ENCODE measurements at regions not wholly inside any gene's neighbourhood (a gene's known extent, or its start where the extent isn't known, plus 50 kb on each side); places are given as distances from the start of the nearest gene placed in this dataset.

DNA sequence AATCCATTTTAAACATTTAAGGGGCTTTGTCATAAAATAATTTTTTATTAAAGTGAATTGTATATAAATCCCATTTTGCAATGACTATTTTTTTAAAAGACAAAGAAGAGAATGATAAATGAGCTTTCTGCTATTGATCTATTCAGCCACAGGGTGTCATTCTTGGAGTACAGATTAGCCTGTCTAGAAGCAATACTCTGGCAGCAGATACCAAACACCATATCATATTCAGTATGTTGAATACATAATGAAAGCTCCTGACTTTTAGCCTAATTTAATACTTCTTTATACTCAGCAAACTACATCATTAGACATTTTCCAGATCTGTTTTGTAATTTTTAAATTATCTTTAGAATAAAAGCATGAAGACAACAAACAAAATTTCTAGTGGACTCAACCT is 496.3 kb downstream of the PDGFC start:
- DNase-seq = no peak
- no peaks in the 10 kb centered on the region for H3K27me3 Mint-ChIP-seq
- POLR2A ChIA-PET = no interaction called here
- no peaks in the 10 kb centered on the region for H3K36me3 Mint-ChIP-seq (ENCODE audit: low read depth)
- no peak overlapping the region for H3K4me3 Mint-ChIP-seq
- no peak overlapping the region for H3K27ac Mint-ChIP-seq
- H3K9me3 Mint-ChIP-seq (ENCODE audit: low read depth) = no peaks in the 10 kb centered on the region
- intact Hi-C loops (cut with DNase I, micrococcal nuclease) = no loop called here
- no peak for ATAC-seq
- CTCF ChIA-PET = no interaction called here
- no peaks in the 10 kb centered on the region for H3K4me1 Mint-ChIP-seq

DNA sequence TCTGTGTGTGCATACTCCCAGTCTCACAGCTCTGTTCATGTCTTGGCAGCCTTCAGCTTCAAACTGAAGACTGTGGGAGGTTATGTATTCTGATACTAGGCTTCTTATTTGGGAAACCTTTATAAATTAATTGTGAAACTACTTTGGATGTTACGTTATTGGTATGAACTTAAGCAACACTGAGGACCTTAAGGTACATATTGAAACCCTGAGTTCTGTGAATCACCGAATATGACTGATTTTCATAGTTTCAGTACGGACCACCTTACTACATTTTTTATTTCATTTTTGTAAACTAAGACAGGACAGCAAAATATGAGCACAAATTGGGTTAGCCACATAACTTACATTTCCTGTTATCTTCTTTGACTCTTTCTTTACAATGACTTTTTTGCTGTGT is 498.4 kb downstream of the PDGFC start:
- intact Hi-C loops (cut with DNase I, micrococcal nuclease) = no loop called here
- Mint-ChIP-seq H3K4me1 (no peaks in the 10 kb centered on the region), H3K36me3 (ENCODE audit: low read depth) (no peaks in the 10 kb centered on the region), H3K4me3 (no peak overlapping the region), H3K27ac (no peak overlapping the region), H3K9me3 (ENCODE audit: low read depth) (no peaks in the 10 kb centered on the region), H3K27me3 (no peaks in the 10 kb centered on the region)
- DNase-seq = no peak
- ChIA-PET CTCF (no interaction called here), POLR2A (no interaction called here)
- peak; percentile 47 for ATAC-seq

DNA sequence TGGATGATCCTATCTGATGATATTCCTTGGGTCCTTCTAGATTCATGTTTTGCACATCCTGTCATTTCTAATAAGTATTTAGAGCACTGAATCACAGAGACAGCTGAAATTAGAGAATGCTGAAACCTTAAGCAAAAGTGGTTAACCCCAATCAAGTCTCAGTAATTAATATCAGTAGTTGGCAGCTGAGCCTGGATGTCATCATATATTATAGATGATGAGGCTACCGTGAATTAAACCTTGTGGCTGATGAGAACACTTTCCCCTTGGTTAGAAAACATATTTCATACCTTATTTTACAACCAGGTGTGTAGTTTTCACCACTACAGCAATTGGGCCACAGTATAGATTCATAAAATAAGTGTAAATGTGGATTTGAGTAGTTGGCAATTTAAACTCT is 499.0 kb downstream of the PDGFC start:
- ChIA-PET POLR2A (no interaction called here), CTCF (no interaction called here)
- Mint-ChIP-seq H3K4me3 (no peak overlapping the region), H3K36me3 (ENCODE audit: low read depth) (no peaks in the 10 kb centered on the region), H3K27ac (no peak overlapping the region), H3K9me3 (ENCODE audit: low read depth) (no peaks in the 10 kb centered on the region), H3K4me1 (no peaks in the 10 kb centered on the region), H3K27me3 (no peaks in the 10 kb centered on the region)
- ATAC-seq = no peak
- intact Hi-C loops (cut with DNase I, micrococcal nuclease) = no loop called here
- DNase-seq = no peak

DNA sequence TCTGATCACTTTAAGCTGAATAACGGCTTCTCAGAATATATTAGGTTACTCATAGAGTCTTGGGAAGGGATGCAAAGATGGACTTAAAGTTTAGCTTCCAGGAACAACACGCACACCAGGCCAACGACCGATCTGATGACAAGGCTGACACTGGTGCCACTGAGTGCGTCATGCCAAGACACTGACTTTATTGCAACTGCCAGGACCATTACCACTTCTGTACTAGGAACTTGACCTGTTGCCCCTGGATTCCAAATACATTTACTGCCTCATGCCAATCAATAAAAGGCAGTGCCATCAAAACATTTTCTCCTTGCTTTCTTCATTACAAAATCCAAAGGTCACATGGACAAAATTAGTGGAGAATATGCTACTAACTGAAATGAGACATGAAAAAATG is 505.9 kb upstream of the CTSO start:
- DNase-seq = no peak
- H3K27me3 Mint-ChIP-seq = no peaks in the 10 kb centered on the region
- no peak for ATAC-seq
- CTCF ChIA-PET = no interaction called here
- H3K27ac Mint-ChIP-seq = no peak overlapping the region
- no peaks in the 10 kb centered on the region for H3K4me1 Mint-ChIP-seq
- H3K36me3 Mint-ChIP-seq (ENCODE audit: low read depth) = no peaks in the 10 kb centered on the region
- H3K9me3 Mint-ChIP-seq (ENCODE audit: low read depth) = peaks cover 4% of the 10 kb centered on the region
- POLR2A ChIA-PET = no interaction called here
- no peak overlapping the region for H3K4me3 Mint-ChIP-seq
- intact Hi-C loops (cut with DNase I, micrococcal nuclease) = no loop called here

DNA sequence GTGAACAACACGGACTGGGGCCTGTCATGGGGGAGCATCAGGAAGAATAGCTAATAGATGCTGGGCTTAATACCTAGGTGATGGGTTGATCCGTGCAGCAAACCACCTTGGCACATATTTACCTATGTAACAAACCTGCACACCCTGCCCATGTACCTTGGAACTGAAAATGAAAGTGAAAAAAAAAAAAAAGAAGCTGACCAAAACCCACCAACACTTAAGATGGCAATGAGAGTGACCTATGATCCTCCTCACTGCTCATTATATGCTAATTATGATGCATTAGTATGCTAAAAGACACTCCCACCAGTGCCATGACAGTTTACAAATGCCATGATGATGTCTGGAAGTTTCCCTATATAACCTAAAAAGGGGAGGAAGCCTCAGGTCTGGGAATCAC is 503.2 kb upstream of the CTSO start:
- POLR2A ChIA-PET = no interaction called here
- no peaks in the 10 kb centered on the region for H3K4me1 Mint-ChIP-seq
- CTCF ChIA-PET = no interaction called here
- H3K9me3 Mint-ChIP-seq (ENCODE audit: low read depth) = peaks cover 6% of the 10 kb centered on the region
- H3K27ac Mint-ChIP-seq = no peak overlapping the region
- H3K4me3 Mint-ChIP-seq = no peak overlapping the region
- H3K36me3 Mint-ChIP-seq (ENCODE audit: low read depth) = no peaks in the 10 kb centered on the region
- DNase-seq = no peak
- no peaks in the 10 kb centered on the region for H3K27me3 Mint-ChIP-seq
- intact Hi-C loops (cut with DNase I, micrococcal nuclease) = no loop called here
- ATAC-seq = no peak

DNA sequence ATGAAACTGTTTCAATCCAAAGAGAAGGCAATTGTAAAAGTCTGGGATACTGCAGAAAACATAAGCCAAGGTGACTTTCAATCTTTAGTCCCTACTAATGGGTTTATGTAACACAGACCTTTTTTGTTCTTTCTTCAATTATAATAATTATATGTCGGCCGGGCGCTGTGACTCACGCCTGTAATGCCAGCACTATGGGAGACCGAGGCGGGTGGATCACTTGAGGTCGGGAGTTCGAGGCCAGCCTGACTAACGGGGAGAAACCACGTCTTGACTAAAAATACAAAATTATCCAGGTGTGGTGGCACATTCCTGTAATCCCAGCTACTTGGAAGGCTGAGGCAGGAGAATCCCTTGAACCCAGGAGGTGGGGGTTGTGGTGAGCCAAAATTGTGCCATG is 489.8 kb upstream of the CTSO start:
- Mint-ChIP-seq H3K9me3 (ENCODE audit: low read depth) (peaks cover 7% of the 10 kb centered on the region), H3K4me3 (no peak overlapping the region), H3K36me3 (ENCODE audit: low read depth) (no peaks in the 10 kb centered on the region), H3K27ac (no peak overlapping the region), H3K4me1 (no peaks in the 10 kb centered on the region), H3K27me3 (no peaks in the 10 kb centered on the region)
- no peak for ATAC-seq
- ChIA-PET POLR2A (no interaction called here), CTCF (interaction anchor here (0.7 kb wide), 1 partner anchor 236 kb away, joined by 3 read pairs; no protein-coding TSS in a partner anchor)
- intact Hi-C loops (cut with DNase I, micrococcal nuclease) = no loop called here
- no peak for DNase-seq

DNA sequence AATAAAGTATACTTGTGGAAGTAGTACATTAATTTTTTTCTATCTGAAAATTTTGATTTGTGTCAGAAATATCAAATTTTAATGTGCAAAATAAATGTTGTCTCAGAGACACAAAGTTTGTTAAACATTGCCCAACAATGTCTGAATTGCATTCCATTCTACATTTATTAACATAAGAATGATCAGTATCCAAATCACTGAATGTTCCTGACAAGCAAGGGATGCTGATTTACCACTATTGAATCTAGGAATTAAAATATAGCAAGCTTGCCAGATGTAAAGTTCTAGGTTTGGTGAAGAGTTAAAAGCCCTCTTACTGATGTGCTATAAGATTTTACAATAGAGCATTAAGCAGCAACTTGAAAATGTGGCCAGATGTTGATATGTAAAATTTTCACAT is 489.2 kb upstream of the CTSO start:
- ChIA-PET POLR2A (no interaction called here), CTCF (no interaction called here)
- ATAC-seq = no peak
- no peak overlapping the region for H3K27ac Mint-ChIP-seq
- no peak overlapping the region for H3K4me3 Mint-ChIP-seq
- DNase-seq = no peak
- intact Hi-C loops (cut with DNase I, micrococcal nuclease) = no loop called here
- no peaks in the 10 kb centered on the region for H3K27me3 Mint-ChIP-seq
- no peaks in the 10 kb centered on the region for H3K4me1 Mint-ChIP-seq
- peaks cover 4% of the 10 kb centered on the region for H3K9me3 Mint-ChIP-seq (ENCODE audit: low read depth)
- no peaks in the 10 kb centered on the region for H3K36me3 Mint-ChIP-seq (ENCODE audit: low read depth)

DNA sequence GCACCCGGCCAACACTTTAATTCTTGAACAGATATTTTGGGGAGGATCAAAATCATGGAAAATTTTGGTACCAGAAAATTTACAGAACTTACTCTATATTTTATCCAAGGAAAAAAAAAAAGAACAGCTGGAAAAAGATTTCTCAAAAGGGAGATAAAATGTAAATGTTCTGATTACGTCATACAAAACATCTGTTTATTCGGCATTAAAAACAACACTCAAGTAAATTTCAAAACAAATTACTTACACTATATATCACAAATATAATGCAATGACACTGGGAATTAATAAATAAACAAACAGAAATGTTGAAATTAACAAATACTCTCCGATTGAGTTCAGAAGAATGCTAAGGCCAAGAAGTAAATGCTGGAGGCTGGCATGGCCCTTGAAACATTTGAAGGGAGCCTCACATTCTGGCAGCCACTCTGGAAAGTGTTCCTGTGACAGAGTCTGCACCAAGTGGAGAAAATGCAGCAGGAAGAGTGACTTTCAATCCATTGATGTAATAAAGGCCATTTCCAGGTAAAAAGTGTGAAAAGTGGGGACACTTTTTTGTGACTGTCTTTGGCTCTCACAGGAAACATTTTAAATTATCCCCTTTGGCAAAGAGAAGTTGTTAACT is 486.0 kb upstream of the CTSO start:
- ChIA-PET POLR2A (no interaction called here), CTCF (interaction anchor here (0.8 kb wide), 1 partner anchor 29 kb away, joined by 3 read pairs; no protein-coding TSS in a partner anchor)
- peaks cover 3% of the 10 kb centered on the region for H3K9me3 Mint-ChIP-seq (ENCODE audit: low read depth)
- H3K27ac Mint-ChIP-seq = no peak overlapping the region
- intact Hi-C loops (cut with DNase I, micrococcal nuclease) = no loop called here
- no peak overlapping the region for H3K4me3 Mint-ChIP-seq
- H3K27me3 Mint-ChIP-seq = no peaks in the 10 kb centered on the region
- no peaks in the 10 kb centered on the region for H3K36me3 Mint-ChIP-seq (ENCODE audit: low read depth)
- DNase-seq = no peak
- H3K4me1 Mint-ChIP-seq = no peaks in the 10 kb centered on the region
- ATAC-seq = no peak

DNA sequence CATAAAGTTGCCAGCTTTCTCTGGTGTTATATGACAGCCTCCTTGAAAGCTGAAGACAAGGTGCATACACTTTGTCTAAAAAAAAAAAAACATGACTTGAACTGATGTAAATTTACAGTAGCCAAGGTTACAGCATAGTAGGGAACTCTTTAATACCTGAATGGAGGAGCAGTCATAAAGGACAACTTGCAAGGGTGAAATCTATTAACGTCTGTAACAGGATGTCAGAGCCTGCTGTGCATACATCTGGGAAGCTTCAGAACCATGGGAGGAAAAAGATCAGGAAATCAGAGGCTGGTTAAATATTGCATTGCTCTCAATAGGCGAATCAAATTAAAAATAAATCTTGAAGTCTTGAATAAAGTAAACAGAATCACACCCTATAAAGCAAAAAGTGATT is 484.0 kb upstream of the CTSO start:
- no peak overlapping the region for H3K4me3 Mint-ChIP-seq
- CTCF ChIA-PET = no interaction called here
- no peak overlapping the region for H3K27ac Mint-ChIP-seq
- ATAC-seq (no peak), DNase-seq (no peak)
- intact Hi-C loops (cut with DNase I, micrococcal nuclease) = no loop called here
- H3K27me3 Mint-ChIP-seq = no peaks in the 10 kb centered on the region
- H3K36me3 Mint-ChIP-seq (ENCODE audit: low read depth) = no peaks in the 10 kb centered on the region
- no peaks in the 10 kb centered on the region for H3K9me3 Mint-ChIP-seq (ENCODE audit: low read depth)
- POLR2A ChIA-PET = no interaction called here
- H3K4me1 Mint-ChIP-seq = no peaks in the 10 kb centered on the region

DNA sequence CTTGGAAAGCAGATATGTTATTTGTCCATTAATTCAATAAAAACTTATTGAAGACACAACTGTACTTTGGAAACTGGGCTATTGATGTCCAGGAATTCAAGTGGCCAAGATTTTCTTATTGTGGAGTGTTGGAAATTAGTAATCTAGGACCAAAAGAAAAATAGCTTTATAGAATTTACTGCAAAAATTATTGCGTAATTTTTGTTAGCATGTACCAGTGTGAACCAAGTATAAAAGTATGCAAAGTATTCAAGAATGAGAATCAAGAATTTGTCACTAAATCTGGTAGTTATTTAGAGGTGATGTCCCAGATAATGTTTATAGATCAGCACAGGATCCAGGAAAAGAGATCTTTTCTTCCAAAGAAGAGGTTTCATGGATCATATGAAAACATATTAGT is 468.9 kb upstream of the CTSO start:
- ATAC-seq = no peak
- no peaks in the 10 kb centered on the region for H3K36me3 Mint-ChIP-seq (ENCODE audit: low read depth)
- H3K4me3 Mint-ChIP-seq = no peak overlapping the region
- no peak overlapping the region for H3K27ac Mint-ChIP-seq
- ChIA-PET POLR2A (no interaction called here), CTCF (interaction anchor here (0.7 kb wide), 1 partner anchor 334 kb away, joined by 3 read pairs; no protein-coding TSS in a partner anchor)
- no peaks in the 10 kb centered on the region for H3K27me3 Mint-ChIP-seq
- H3K4me1 Mint-ChIP-seq = no peaks in the 10 kb centered on the region
- intact Hi-C loops (cut with DNase I, micrococcal nuclease) = no loop called here
- H3K9me3 Mint-ChIP-seq (ENCODE audit: low read depth) = no peaks in the 10 kb centered on the region
- no peak for DNase-seq

DNA sequence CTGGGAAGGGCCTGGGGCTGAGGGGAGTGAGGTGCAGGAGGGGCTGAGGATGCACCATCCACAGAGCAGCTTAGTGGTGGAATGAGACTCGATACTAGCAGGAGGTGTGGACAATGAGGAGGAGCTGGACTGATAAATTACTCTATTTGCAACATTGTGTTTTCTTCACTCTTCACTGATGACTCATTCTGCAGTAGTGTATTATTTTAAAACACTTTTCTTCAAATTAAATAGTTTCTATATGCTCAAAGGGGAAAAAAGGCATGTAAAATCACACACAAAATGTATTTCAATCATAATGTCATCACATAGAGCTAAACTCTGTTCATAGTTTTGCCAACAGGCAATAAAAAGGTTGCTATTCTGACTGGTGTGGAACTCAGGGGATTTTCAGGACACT is 467.0 kb upstream of the CTSO start:
- Mint-ChIP-seq H3K36me3 (ENCODE audit: low read depth) (no peaks in the 10 kb centered on the region), H3K27ac (no peak overlapping the region), H3K9me3 (ENCODE audit: low read depth) (peaks cover 3% of the 10 kb centered on the region), H3K4me1 (no peaks in the 10 kb centered on the region), H3K4me3 (no peak overlapping the region), H3K27me3 (no peaks in the 10 kb centered on the region)
- POLR2A ChIA-PET = no interaction called here
- ATAC-seq (no peak), DNase-seq (no peak)
- intact Hi-C loops (cut with DNase I, micrococcal nuclease) = no loop called here
- CTCF ChIA-PET = no interaction called here

DNA sequence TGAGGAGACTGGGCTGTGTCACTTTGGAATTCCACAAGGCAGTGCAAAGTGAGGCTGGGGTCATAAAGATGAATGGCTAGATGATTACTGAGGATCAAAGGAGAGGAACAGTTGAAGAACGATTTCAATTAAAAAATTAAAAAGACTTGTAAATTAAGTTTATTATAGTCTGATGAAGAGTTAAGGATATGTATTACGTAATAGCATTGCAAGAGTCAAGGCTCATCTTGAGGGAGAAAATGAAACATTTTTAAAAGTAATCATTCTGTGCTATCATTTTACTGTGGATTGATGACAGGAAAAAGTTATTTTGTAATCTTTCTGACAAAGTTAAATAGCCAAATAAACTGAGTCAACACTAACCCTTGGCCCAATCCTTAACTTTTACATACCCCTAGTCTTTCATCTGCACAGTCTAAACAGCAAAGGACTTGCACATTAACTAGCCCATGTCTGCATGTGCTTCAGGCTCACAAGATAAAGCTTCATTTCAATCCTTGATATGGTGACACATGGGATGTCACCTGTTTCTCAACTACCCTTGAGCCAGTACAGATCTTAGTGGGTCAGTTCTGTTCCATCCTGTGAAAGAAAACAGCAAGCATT is 465.5 kb upstream of the CTSO start:
- ChIA-PET POLR2A (no interaction called here), CTCF (no interaction called here)
- ATAC-seq = no peak
- DNase-seq = no peak
- intact Hi-C loops (cut with DNase I, micrococcal nuclease) = no loop called here
- Mint-ChIP-seq H3K27me3 (no peaks in the 10 kb centered on the region), H3K27ac (no peak overlapping the region), H3K36me3 (ENCODE audit: low read depth) (no peaks in the 10 kb centered on the region), H3K4me3 (no peak overlapping the region), H3K4me1 (no peaks in the 10 kb centered on the region), H3K9me3 (ENCODE audit: low read depth) (peaks cover 3% of the 10 kb centered on the region)

DNA sequence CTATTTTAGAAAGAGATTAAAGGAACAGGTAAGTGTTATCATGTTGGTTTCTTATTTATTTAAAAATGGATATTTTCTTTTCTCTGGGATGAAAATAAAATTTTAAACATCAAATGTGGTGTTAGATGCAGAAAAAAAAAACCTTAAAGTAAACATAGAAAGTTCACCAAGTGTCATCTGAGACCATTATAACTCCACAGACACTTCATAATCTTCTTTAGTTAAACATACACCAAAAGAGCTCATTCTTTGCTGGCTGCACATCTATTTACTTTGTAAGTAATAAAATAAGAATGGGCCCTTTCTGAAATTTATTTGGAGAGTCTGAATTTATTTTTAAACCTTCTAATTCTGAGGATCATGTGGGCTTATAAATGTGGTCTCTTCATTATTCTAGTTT is 460.7 kb upstream of the CTSO start:
- H3K4me3 Mint-ChIP-seq = no peak overlapping the region
- H3K9me3 Mint-ChIP-seq (ENCODE audit: low read depth) = peaks cover 6% of the 10 kb centered on the region
- ATAC-seq = no peak
- H3K27ac Mint-ChIP-seq = no peak overlapping the region
- H3K4me1 Mint-ChIP-seq = no peaks in the 10 kb centered on the region
- POLR2A ChIA-PET = no interaction called here
- no peaks in the 10 kb centered on the region for H3K27me3 Mint-ChIP-seq
- intact Hi-C loops (cut with DNase I, micrococcal nuclease) = no loop called here
- H3K36me3 Mint-ChIP-seq (ENCODE audit: low read depth) = no peaks in the 10 kb centered on the region
- CTCF ChIA-PET = no interaction called here
- no peak for DNase-seq
